ENCODE measurements at regions not wholly inside any gene's neighbourhood (a gene's known extent, or its start where the extent isn't known, plus 50 kb on each side); places are given as distances from the start of the nearest gene placed in this dataset.

DNA sequence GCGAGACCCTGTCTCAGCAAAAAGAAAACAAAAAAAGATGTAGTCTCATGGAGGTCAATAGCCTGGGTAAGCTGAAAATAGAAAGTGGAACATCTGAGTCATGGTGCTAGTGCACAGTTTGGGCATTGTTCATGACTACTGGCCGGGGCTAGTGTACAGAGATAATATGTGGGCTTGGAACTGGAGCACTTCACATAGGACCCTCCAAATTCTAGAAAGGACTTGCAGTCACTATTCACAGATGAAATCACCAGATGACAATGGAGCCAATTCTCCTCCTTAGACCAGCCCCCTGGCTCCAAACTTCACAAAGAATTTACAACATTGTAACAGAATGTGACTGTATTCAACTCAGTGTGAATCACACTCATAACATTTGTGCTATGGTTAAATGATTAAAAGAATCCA is 367.8 kb upstream of the SLC7A11 start:
- no peak for TF ChIP-seq EZH2 (IDR thresholded peaks at IDR 0.05; ENCODE audit: borderline replicate concordance, low read length)
- TF ChIP-seq, protein P1, sequence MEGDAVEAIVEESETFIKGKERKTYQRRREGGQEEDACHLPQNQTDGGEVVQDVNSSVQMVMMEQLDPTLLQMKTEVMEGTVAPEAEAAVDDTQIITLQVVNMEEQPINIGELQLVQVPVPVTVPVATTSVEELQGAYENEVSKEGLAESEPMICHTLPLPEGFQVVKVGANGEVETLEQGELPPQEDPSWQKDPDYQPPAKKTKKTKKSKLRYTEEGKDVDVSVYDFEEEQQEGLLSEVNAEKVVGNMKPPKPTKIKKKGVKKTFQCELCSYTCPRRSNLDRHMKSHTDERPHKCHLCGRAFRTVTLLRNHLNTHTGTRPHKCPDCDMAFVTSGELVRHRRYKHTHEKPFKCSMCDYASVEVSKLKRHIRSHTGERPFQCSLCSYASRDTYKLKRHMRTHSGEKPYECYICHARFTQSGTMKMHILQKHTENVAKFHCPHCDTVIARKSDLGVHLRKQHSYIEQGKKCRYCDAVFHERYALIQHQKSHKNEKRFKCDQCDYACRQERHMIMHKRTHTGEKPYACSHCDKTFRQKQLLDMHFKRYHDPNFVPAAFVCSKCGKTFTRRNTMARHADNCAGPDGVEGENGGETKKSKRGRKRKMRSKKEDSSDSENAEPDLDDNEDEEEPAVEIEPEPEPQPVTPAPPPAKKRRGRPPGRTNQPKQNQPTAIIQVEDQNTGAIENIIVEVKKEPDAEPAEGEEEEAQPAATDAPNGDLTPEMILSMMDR (conservative IDR thresholded peaks at IDR 0.05 in 1 of 2, IDR thresholded peaks at IDR 0.05 in 1 of 2; ENCODE audit: extremely low read depth in 1 of 2, insufficient read depth in 1 of 2, low read depth in 1 of 2, low read length in 2 of 2), result no peak
